ENCODE measurements at regions not wholly inside any gene's neighbourhood (a gene's known extent, or its start where the extent isn't known, plus 50 kb on each side); places are given as distances from the start of the nearest gene placed in this dataset.

- in situ Hi-C loops (cut with MboI; ENCODE audit: low sequenced_read_pairs, unreplicated experiment), result no loop called here
- no peak for TF ChIP-seq CTCF (IDR thresholded peaks at IDR 0.05; ENCODE audit: borderline replicate concordance, control extremely low read depth, extremely low read depth, insufficient read depth, missing control alignments)
- no peak for DNase-seq (ENCODE audit: low spot score)
Observed at GRCh38 chr14:61948376-61948775, 186.2 kb downstream of the SNAPC1 start.

- no peak for TF ChIP-seq CTCF (IDR thresholded peaks at IDR 0.05; ENCODE audit: borderline replicate concordance, control extremely low read depth, extremely low read depth, insufficient read depth, missing control alignments)
- DNase-seq (ENCODE audit: low spot score), result no peak
- in situ Hi-C loops (cut with MboI; ENCODE audit: low sequenced_read_pairs, unreplicated experiment), result no loop called here
Observed at GRCh38 chr14:61950340-61950739, 188.1 kb downstream of the SNAPC1 start.

DNA sequence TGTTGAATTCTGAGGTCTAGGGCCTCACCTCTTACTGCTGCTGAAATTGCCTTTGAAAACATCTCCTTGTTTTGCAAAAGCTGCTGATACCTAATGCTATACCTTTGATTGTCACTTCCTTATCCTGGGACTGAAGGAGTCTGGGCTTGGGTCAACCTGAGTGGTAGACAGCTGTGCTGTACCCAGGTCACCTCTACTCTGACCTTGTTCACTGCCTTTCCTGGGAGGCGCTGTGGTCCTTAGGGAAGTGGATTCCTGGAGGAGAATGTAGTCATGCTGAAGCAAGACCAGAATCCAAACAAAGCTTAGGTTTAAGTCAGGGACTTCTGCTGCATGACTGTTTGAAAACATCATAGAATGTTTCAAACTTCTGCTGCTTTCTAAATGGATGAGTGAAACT lies 191.4 kb downstream of the SNAPC1 start:
- TF ChIP-seq CTCF (IDR thresholded peaks at IDR 0.05; ENCODE audit: borderline replicate concordance, control extremely low read depth, extremely low read depth, insufficient read depth, missing control alignments), result no peak
- in situ Hi-C loops (cut with MboI; ENCODE audit: low sequenced_read_pairs, unreplicated experiment), result no loop called here
- DNase-seq (ENCODE audit: low spot score), result no peak

DNA sequence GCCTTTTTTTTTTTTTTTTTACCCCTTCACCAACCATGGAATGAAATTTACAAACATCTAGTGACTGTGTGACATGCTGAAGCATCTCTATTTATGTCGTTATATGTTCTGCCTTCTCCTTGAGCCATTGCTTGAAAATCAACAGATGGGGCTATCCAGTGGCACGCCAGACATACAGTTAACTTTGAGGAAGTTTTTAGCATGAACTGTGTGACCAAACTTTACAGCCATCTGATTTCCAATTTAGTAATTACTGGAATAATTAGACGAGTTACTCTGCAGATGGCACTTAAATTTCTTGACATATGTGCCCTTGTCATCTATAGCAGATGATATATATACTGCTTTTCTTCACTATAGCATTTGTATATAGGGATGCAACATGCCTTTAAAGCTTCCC lies 192.1 kb downstream of the SNAPC1 start:
- in situ Hi-C loops (cut with MboI; ENCODE audit: low sequenced_read_pairs, unreplicated experiment), result no loop called here
- TF ChIP-seq CTCF (IDR thresholded peaks at IDR 0.05; ENCODE audit: borderline replicate concordance, control extremely low read depth, extremely low read depth, insufficient read depth, missing control alignments), result no peak
- no peak for DNase-seq (ENCODE audit: low spot score)

DNA sequence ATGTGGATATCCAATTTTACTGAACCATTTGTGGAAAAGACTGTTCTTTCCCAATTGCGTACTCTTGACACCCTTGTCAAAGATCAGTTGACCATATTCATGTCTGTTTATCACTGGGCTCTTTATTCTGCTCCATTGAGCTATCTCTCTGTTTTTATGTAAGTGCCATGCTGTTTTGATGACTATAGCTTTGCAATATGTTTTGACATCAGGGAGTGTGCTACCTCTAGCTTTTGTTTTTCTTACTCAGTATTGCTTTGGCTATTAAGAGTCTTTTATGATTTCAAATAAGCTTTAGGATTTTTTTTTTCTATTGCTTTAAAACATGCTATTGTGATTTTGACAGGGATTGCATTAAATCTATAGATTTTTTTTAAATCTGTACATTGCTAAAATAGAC lies 194.3 kb downstream of the SNAPC1 start:
- TF ChIP-seq CTCF (IDR thresholded peaks at IDR 0.05; ENCODE audit: borderline replicate concordance, control extremely low read depth, extremely low read depth, insufficient read depth, missing control alignments), result no peak
- no peak for DNase-seq (ENCODE audit: low spot score)
- in situ Hi-C loops (cut with MboI; ENCODE audit: low sequenced_read_pairs, unreplicated experiment), result no loop called here

DNA sequence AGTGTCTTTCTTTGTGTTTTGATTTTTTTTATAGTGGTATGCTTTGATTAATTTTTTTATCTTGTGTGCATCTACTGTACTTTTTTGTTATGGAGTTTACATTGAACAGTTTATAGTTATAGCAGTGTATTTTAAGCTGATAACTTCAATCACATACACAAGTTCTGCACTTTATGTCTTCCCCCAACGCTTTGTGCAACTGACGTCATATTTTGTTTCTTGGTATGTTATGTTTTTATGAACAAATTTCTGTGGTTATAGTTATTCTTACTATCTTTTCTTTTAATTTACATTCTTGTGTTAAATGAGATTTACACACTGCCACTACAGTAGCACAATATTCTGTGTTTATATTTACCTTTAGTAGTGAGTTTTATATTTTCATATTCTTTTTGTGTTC lies 197.1 kb downstream of the SNAPC1 start:
- in situ Hi-C loops (cut with MboI; ENCODE audit: low sequenced_read_pairs, unreplicated experiment), result no loop called here
- DNase-seq (ENCODE audit: low spot score), result no peak
- TF ChIP-seq CTCF (IDR thresholded peaks at IDR 0.05; ENCODE audit: borderline replicate concordance, control extremely low read depth, extremely low read depth, insufficient read depth, missing control alignments), result no peak

- DNase-seq (ENCODE audit: low spot score), result no peak
- TF ChIP-seq CTCF (IDR thresholded peaks at IDR 0.05; ENCODE audit: borderline replicate concordance, control extremely low read depth, extremely low read depth, insufficient read depth, missing control alignments), result no peak
- in situ Hi-C loops (cut with MboI; ENCODE audit: low sequenced_read_pairs, unreplicated experiment), result no loop called here
Observed at GRCh38 chr14:61961369-61961768, 199.1 kb downstream of the SNAPC1 start.

Data from GM13976 (cell line).